ENCODE measurements at regions not wholly inside any gene's neighbourhood (a gene's known extent, or its start where the extent isn't known, plus 50 kb on each side); places are given as distances from the start of the nearest gene placed in this dataset.

DNA sequence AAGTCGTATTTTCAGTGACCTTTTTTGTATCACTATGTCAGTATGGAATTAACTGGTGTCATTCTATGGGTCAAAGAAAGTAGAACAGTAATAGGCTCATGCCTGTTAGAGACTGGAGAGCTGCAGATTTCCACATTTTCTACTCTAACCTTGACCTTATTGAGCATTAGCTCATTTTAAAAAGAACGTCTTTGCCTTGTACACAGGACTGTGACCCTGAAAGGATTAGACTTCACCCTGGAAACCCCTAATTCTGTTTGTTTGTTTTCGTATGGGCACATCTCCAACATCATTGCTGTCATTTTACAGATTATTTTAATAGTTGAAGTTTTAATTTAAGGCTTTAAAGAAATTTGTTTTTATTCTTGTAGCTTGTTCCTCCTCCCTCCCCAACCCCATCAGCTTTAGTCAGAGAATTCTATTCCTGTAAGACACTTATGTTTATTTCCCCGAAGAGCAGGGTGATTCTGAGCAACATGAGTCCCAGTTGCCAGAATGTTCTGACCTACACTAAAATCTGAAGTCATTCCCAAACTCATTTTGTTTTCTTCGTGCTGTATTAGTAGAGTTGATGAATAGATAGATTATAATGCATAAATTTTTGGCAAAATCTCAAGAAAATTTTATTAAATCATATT is 451.3 kb downstream of the FOXG1 start:
- intact Hi-C loops (cut with DNase I) = no loop called here
- H3K27ac ChIP-seq = no peak overlapping the region
- WGBS = 59% methylated on average over 5 of the region's 5 CpGs

DNA sequence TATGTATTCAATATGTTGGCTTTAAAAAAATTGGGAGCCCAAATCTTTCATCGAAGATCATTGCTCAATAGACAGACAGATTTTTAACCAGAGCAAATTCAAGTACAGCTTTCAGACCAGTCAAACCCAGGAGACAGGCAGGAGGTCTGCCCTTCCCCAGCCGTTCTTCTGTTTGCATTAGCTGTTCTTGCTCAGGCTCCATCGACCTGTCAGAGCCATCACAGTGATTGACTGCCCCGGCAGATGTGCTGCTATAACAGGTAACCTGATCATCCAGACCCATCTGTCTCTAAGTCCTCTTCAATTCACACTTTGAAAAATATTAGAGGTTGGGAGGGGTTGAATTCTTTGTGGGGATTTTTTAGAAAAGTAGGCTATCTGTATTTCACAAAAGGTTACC is 453.5 kb downstream of the FOXG1 start:
- H3K36me3 ChIP-seq = no peaks in the 10 kb centered on the region
- no peak for DNase-seq (ENCODE audit: low spot score)
- no peak overlapping the region for H3K27ac ChIP-seq
- H3K4me3 ChIP-seq = no peak overlapping the region
- intact Hi-C loops (cut with DNase I) = no loop called here
- H3K27me3 ChIP-seq (replicated peaks; ENCODE audit: insufficient read depth) = no peaks in the 10 kb centered on the region
- no peaks in the 10 kb centered on the region for H3K4me1 ChIP-seq (replicated peaks)
- 28% methylated on average over 4 of the region's 4 CpGs for WGBS
- no peak for TF ChIP-seq POLR2A (IDR thresholded peaks at IDR 0.05)
- no peak for TF ChIP-seq POLR2AphosphoS5 (IDR thresholded peaks at IDR 0.05)
- TF ChIP-seq, protein P1, sequence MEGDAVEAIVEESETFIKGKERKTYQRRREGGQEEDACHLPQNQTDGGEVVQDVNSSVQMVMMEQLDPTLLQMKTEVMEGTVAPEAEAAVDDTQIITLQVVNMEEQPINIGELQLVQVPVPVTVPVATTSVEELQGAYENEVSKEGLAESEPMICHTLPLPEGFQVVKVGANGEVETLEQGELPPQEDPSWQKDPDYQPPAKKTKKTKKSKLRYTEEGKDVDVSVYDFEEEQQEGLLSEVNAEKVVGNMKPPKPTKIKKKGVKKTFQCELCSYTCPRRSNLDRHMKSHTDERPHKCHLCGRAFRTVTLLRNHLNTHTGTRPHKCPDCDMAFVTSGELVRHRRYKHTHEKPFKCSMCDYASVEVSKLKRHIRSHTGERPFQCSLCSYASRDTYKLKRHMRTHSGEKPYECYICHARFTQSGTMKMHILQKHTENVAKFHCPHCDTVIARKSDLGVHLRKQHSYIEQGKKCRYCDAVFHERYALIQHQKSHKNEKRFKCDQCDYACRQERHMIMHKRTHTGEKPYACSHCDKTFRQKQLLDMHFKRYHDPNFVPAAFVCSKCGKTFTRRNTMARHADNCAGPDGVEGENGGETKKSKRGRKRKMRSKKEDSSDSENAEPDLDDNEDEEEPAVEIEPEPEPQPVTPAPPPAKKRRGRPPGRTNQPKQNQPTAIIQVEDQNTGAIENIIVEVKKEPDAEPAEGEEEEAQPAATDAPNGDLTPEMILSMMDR (IDR thresholded peaks at IDR 0.05) = no peak
- no peaks in the 10 kb centered on the region for H3K9me3 ChIP-seq

More for the DNA sequence above, 451.3 kb downstream of the FOXG1 start:
- Histone ChIP-seq H3K4me1 (replicated peaks) (no peaks in the 10 kb centered on the region), H3K9me3 (no peaks in the 10 kb centered on the region), H3K4me3 (no peak overlapping the region), H3K36me3 (no peaks in the 10 kb centered on the region), H3K27me3 (replicated peaks; ENCODE audit: insufficient read depth) (no peaks in the 10 kb centered on the region)
- TF ChIP-seq, protein P1 (IDR thresholded peaks at IDR 0.05) = no peak
- TF ChIP-seq POLR2A (IDR thresholded peaks at IDR 0.05) = no peak
- TF ChIP-seq POLR2AphosphoS5 (IDR thresholded peaks at IDR 0.05) = no peak
- DNase-seq (ENCODE audit: low spot score) = no peak

DNA sequence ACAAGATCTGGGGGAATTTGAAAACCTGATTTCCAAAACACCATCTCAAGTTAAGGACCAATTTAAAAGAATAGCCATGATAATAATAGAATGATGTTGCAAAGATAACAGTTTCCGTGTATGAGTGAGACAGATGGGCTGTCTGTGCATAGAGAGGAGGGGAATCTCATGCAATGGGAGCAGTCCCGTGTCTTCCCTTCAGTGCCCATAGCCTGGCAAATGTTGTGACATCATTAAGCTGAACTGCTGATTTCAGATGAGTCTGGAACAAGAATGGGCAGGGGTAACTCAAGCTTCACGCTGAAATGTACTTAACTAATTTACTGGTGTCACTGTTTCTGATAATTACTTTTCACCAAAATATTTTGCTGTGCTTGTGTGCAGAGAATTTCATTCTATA is 454.0 kb downstream of the FOXG1 start:
- DNase-seq (ENCODE audit: low spot score) = no peak
- H3K36me3 ChIP-seq = no peaks in the 10 kb centered on the region
- no peak overlapping the region for H3K27ac ChIP-seq
- no peaks in the 10 kb centered on the region for H3K9me3 ChIP-seq
- no peak for TF ChIP-seq POLR2A (IDR thresholded peaks at IDR 0.05)
- TF ChIP-seq POLR2AphosphoS5 (IDR thresholded peaks at IDR 0.05) = no peak
- TF ChIP-seq, protein P1 (IDR thresholded peaks at IDR 0.05) = no peak
- no peaks in the 10 kb centered on the region for H3K4me1 ChIP-seq (replicated peaks)
- intact Hi-C loops (cut with DNase I) = no loop called here
- 43% methylated on average over 3 of the region's 3 CpGs for WGBS
- H3K27me3 ChIP-seq (replicated peaks; ENCODE audit: insufficient read depth) = no peaks in the 10 kb centered on the region
- H3K4me3 ChIP-seq = no peak overlapping the region

DNA sequence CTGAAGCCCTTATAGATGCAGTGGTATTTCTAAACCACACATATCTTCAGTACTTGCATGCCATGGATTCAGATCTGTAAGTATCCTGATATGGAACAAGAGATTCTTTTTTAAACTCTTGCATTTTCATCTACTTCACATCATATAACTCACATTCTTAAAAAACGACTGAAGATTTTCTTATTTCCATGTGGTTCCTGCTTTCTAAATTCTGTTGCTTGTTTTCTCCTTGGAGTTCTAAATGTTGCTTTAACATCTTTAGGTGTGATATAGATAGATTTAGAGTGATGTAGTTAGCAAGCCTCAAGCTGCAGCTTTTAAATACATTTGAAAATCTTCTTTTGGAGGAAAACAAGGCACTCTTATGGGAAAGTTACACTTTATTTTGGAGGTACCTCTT is 455.4 kb downstream of the FOXG1 start:
- no peak overlapping the region for H3K4me3 ChIP-seq
- no peaks in the 10 kb centered on the region for H3K36me3 ChIP-seq
- no peaks in the 10 kb centered on the region for H3K4me1 ChIP-seq (replicated peaks)
- no peaks in the 10 kb centered on the region for H3K27me3 ChIP-seq (replicated peaks; ENCODE audit: insufficient read depth)
- intact Hi-C loops (cut with DNase I) = no loop called here
- no peak for DNase-seq (ENCODE audit: low spot score)
- no peak overlapping the region for H3K27ac ChIP-seq
- TF ChIP-seq POLR2AphosphoS5 (IDR thresholded peaks at IDR 0.05) (no peak), POLR2A (IDR thresholded peaks at IDR 0.05) (no peak)
- TF ChIP-seq, protein P1 (IDR thresholded peaks at IDR 0.05) = no peak
- 55% methylated on average over 1 of the region's 1 CpG for WGBS
- no peaks in the 10 kb centered on the region for H3K9me3 ChIP-seq

DNA sequence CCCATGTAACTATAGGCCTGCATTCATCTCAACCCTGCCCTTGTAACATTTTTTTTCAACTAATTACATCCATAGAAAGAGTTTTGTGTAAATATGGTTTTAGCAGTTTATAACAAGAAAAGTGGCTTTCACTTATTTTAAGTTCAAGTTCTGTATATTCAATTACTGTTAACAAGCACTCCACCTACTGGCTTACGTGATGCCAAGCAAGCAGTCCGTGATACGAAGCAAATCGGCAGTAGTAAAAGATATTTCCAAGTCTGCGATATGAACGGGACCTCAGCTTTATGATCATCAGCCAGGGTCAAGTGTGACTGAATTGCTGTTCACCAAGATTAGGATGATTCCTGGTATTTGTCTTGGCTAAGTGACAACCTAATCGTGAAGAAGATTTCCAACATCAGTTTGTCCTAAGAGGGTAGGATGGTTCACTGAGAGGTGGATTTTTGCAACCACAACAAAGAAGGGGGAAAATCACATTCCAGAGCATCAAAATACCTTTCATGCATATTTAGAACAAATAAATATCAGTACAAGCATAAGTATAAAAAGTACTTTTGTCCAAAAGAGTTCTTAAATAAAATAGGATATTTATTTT is 456.2 kb downstream of the FOXG1 start:
- Histone ChIP-seq H3K4me1 (replicated peaks) (no peaks in the 10 kb centered on the region), H3K36me3 (no peaks in the 10 kb centered on the region), H3K4me3 (no peak overlapping the region), H3K27ac (no peak overlapping the region), H3K9me3 (no peaks in the 10 kb centered on the region), H3K27me3 (replicated peaks; ENCODE audit: insufficient read depth) (no peaks in the 10 kb centered on the region)
- intact Hi-C loops (cut with DNase I) = no loop called here
- 5% methylated on average over 7 of the region's 7 CpGs for WGBS
- TF ChIP-seq POLR2A (IDR thresholded peaks at IDR 0.05) (no peak), POLR2AphosphoS5 (IDR thresholded peaks at IDR 0.05) (no peak)
- TF ChIP-seq, protein P1 (IDR thresholded peaks at IDR 0.05) = peak in 2 of 4 experiments; percentile 21 to 24
- DNase-seq (ENCODE audit: low spot score) = no peak
